H1 (cell line): ENCODE measurements at regions not wholly inside any gene's neighbourhood (a gene's known extent, or its start where the extent isn't known, plus 50 kb on each side); places are given as distances from the start of the nearest gene placed in this dataset.

Experiments
- CTCF ChIA-PET: fragments of 300-600 bp; sonication (Branson Sonifier 250); formaldehyde crosslinking; loops from one replicate; lab custom pipeline; 2021; ENCODE audit not compliant: partially characterized antibody; lab: Charles Lee
- POLR2A ChIA-PET: fragments of 300-600 bp; sonication (Branson Sonifier 250); formaldehyde crosslinking; loops from one replicate; lab custom pipeline; 2021; ENCODE audit warnings: inconsistent platforms; ENCODE audit not compliant: partially characterized antibody; lab: Charles Lee
- DNase-seq, 2 experiments: peaks; one replicate each; pipeline versions ENCODE4 v3.0.0 to v3.0.0-alpha.2; 2010 to 2022; ENCODE audit warnings: low spot score in 2 of 2, low read depth in 1 of 2, mixed read lengths in 1 of 2
- FAIRE-seq: peaks from 2 replicates; lab custom pipeline; 2011; peaks lifted over from hg19 to GRCh38; lab: Jason Lieb, UNC
- H2AFZ ChIP-seq: 2 replicates; pipeline ENCODE4 v1.8.1; 2012; ENCODE audit warnings: low read length, inconsistent platforms
- H2AK5ac ChIP-seq: 2 replicates; pipeline ENCODE4 v1.6.1; 2013; ENCODE audit warnings: low read depth, low read length
- H2BK120ac ChIP-seq: replicated peaks from 2 replicates; pipeline ENCODE3; 2013; ENCODE audit warnings: low read depth, low read length, inconsistent platforms
- H2BK12ac ChIP-seq: 2 replicates; pipeline ENCODE4 v1.6.1; 2013; ENCODE audit warnings: low read depth, low read length
- H2BK15ac ChIP-seq: 2 replicates; pipeline ENCODE4 v1.6.1; 2013; ENCODE audit warnings: low read length
- H2BK20ac ChIP-seq: 2 replicates; pipeline ENCODE4 v1.6.1; 2013; ENCODE audit warnings: low read length
- H2BK5ac ChIP-seq: 2 replicates; pipeline ENCODE4 v1.6.1; 2013; ENCODE audit warnings: low read depth, low read length
- H3K14ac ChIP-seq: 2 replicates; pipeline ENCODE4 v1.6.1; 2013; ENCODE audit warnings: inconsistent platforms; ENCODE audit not compliant: insufficient read length
- H3K18ac ChIP-seq: 2 replicates; pipeline ENCODE4 v1.6.1; 2013; ENCODE audit warnings: low read length; ENCODE audit errors: extremely low read depth
- H3K23ac ChIP-seq: 2 replicates; pipeline ENCODE4 v1.6.1; 2013; ENCODE audit warnings: inconsistent platforms; ENCODE audit not compliant: insufficient read length
- H3K23me2 ChIP-seq: 2 replicates; pipeline ENCODE4 v1.6.1; 2013; ENCODE audit warnings: low read depth, low read length
- H3K27ac ChIP-seq: 2 replicates; pipeline ENCODE4 v1.6.1; 2011; ENCODE audit warnings: low read depth, low read length, inconsistent platforms
- H3K27me3 ChIP-seq, 4 experiments: replicated peaks in 1 of 4; 1 replicate in 1 of 4; 2 replicates in 3 of 4; pipeline versions ENCODE4 v1.6.1 to v1.8.1; 2011 to 2013; ENCODE audit warnings: low read length in 3 of 4, mild to moderate bottlenecking in 3 of 4, inconsistent platforms in 2 of 4, mixed read lengths in 2 of 4, moderate library complexity in 1 of 4; ENCODE audit not compliant: control insufficient read depth in 3 of 4, insufficient read depth in 3 of 4; ENCODE audit errors: extremely low read depth in 1 of 4
- H3K36me3 ChIP-seq, 4 experiments: 2 replicates each; pipeline versions ENCODE4 v1.6.1 to v1.8.1; 2011 to 2013; ENCODE audit warnings: mild to moderate bottlenecking in 4 of 4, low read length in 3 of 4, moderate library complexity in 2 of 4, control low read depth in 1 of 4, inconsistent platforms in 1 of 4; ENCODE audit not compliant: insufficient read depth in 4 of 4, control insufficient read depth in 2 of 4
- H3K4ac ChIP-seq: replicated peaks from 2 replicates; pipeline ENCODE3; 2013; ENCODE audit warnings: low read length, low read depth, mixed read lengths, inconsistent platforms; ENCODE audit not compliant: insufficient read length
- H3K4me1 ChIP-seq, 4 experiments: replicated peaks in 1 of 4; 1 replicate in 1 of 4; 2 replicates in 3 of 4; pipeline versions ENCODE4 v1.6.1 to v1.8.1; 2011 to 2013; ENCODE audit warnings: low read length in 3 of 4, inconsistent platforms in 2 of 4, mixed read lengths in 1 of 4; ENCODE audit not compliant: insufficient read depth in 4 of 4, control insufficient read depth in 3 of 4
- H3K4me2 ChIP-seq, 2 experiments: 2 replicates each; pipeline versions ENCODE4 v1.6.1 to v1.8.1; 2011 to 2013; ENCODE audit warnings: low read depth in 2 of 2, low read length in 2 of 2, control low read depth in 1 of 2, inconsistent platforms in 1 of 2, mild to moderate bottlenecking in 1 of 2; ENCODE audit not compliant: insufficient read depth in 1 of 2
- H3K4me3 ChIP-seq, 4 experiments: fragments of 200-600, 300-600 bp in 1 of 4; sonication (generic), shearing (Covaris generic), sonication (Bioruptor Twin) in 1 of 4; 2 replicates each; pipeline versions ENCODE4 v1.5.1 to v1.8.1; 2011 to 2016; ENCODE audit warnings: low read length in 4 of 4, low read depth in 3 of 4, control low read depth in 2 of 4, inconsistent platforms in 2 of 4, mild to moderate bottlenecking in 2 of 4, mixed read lengths in 1 of 4, moderate library complexity in 1 of 4; ENCODE audit not compliant: insufficient read depth in 2 of 4; ENCODE audit errors: extremely low read depth in 1 of 4
- H3K56ac ChIP-seq: replicated peaks from 2 replicates; pipeline ENCODE3; 2013; ENCODE audit warnings: low read depth, mild to moderate bottlenecking, mixed read lengths, low read length, inconsistent platforms; ENCODE audit not compliant: insufficient read length
- H3K79me1 ChIP-seq: 2 replicates; pipeline ENCODE4 v1.6.1; 2013; ENCODE audit warnings: low read depth, low read length, control low read depth
- H3K79me2 ChIP-seq, 2 experiments: 2 replicates each; pipeline versions ENCODE4 v1.6.1 to v1.8.1; 2012 to 2013; ENCODE audit warnings: low read length in 2 of 2, mild to moderate bottlenecking in 2 of 2, inconsistent platforms in 1 of 2; ENCODE audit not compliant: insufficient read depth in 2 of 2, control insufficient read depth in 1 of 2
- H3K9ac ChIP-seq, 4 experiments: replicated peaks in 1 of 4; 1 replicate in 1 of 4; 2 replicates in 3 of 4; pipeline versions ENCODE4 v1.6.1 to v1.8.1; 2011 to 2013; ENCODE audit warnings: low read depth in 3 of 4, low read length in 3 of 4, control low read depth in 2 of 4, mild to moderate bottlenecking in 2 of 4, moderate library complexity in 2 of 4, inconsistent platforms in 1 of 4; ENCODE audit errors: extremely low read depth in 1 of 4
- H3K9me3 ChIP-seq, 2 experiments: 2 replicates each; pipeline versions ENCODE4 v1.6.1 to v1.8.1; 2012 to 2013; ENCODE audit warnings: mild to moderate bottlenecking in 2 of 2, moderate library complexity in 2 of 2, control low read depth in 1 of 2, inconsistent platforms in 1 of 2, low read depth in 1 of 2, low read length in 1 of 2, mixed read lengths in 1 of 2; ENCODE audit not compliant: insufficient read depth in 2 of 2
- H4K20me1 ChIP-seq, 2 experiments: replicated peaks in 1 of 2; 2 replicates each; pipeline versions ENCODE3 to v1.8.1; 2011 to 2013; ENCODE audit warnings: inconsistent platforms in 2 of 2, low read length in 2 of 2, mild to moderate bottlenecking in 1 of 2; ENCODE audit not compliant: insufficient read depth in 2 of 2, control insufficient read depth in 1 of 2
- H4K5ac ChIP-seq: 2 replicates; pipeline ENCODE4 v1.6.1; 2013; ENCODE audit warnings: low read length, low read depth, mixed read lengths, inconsistent platforms; ENCODE audit not compliant: insufficient read length
- H4K8ac ChIP-seq: 2 replicates; pipeline ENCODE4 v1.8.0; 2013; ENCODE audit warnings: mild to moderate bottlenecking, moderate library complexity, low read length, inconsistent platforms; ENCODE audit not compliant: insufficient read depth; ENCODE audit errors: extremely low read depth
- H4K91ac ChIP-seq: replicated peaks from 2 replicates; pipeline ENCODE3; 2013; ENCODE audit warnings: low read length, mixed read lengths, inconsistent platforms; ENCODE audit not compliant: insufficient read length
- EP300 ChIP-seq, 2 experiments: IDR thresholded peaks; 1 replicate in 1 of 2; 2 replicates in 1 of 2; pipeline ENCODE4 v1.6.1; 2011 to 2012; ENCODE audit warnings: low read depth in 2 of 2, low read length in 2 of 2, mild to moderate bottlenecking in 2 of 2, borderline replicate concordance in 1 of 2, inconsistent platforms in 1 of 2, moderate library complexity in 1 of 2
- KDM1A ChIP-seq: fragments of 200-600, 300-600 bp; sonication (generic); IDR thresholded peaks from 2 replicates; pipeline ENCODE4 v1.7.1; 2016; ENCODE audit warnings: mild to moderate bottlenecking, low read length, borderline replicate concordance
- TAF1 ChIP-seq: IDR thresholded peaks from 2 replicates; pipeline ENCODE4 v1.6.1; 2011; ENCODE audit warnings: mild to moderate bottlenecking, low read depth, low read length
- ZNF274 ChIP-seq: IDR thresholded peaks from 2 replicates; pipeline ENCODE4 v1.7.0; 2012; ENCODE audit warnings: low read length, borderline replicate concordance; ENCODE audit errors: extremely low read depth
- WGBS, 2 experiments: shearing (Covaris generic) in 1 of 2; methylation state at CpG; one replicate each; pipeline versions ENCODE4 v1.1.6 to v1.1.7; 2013 to 2015; ENCODE audit warnings: low lambda C conversion rate in 2 of 2, mixed read lengths in 2 of 2, inconsistent platforms in 1 of 2, low coverage in 1 of 2, missing lambda C conversion rate in 1 of 2; ENCODE audit not compliant: insufficient replicate concordance in 2 of 2, insufficient coverage in 1 of 2, insufficient read length in 1 of 2; ENCODE audit errors: extremely low coverage in 1 of 2, missing lambda C conversion rate in 1 of 2; 5-methylcytosine and 5-hydroxymethylcytosine counted together

DNA sequence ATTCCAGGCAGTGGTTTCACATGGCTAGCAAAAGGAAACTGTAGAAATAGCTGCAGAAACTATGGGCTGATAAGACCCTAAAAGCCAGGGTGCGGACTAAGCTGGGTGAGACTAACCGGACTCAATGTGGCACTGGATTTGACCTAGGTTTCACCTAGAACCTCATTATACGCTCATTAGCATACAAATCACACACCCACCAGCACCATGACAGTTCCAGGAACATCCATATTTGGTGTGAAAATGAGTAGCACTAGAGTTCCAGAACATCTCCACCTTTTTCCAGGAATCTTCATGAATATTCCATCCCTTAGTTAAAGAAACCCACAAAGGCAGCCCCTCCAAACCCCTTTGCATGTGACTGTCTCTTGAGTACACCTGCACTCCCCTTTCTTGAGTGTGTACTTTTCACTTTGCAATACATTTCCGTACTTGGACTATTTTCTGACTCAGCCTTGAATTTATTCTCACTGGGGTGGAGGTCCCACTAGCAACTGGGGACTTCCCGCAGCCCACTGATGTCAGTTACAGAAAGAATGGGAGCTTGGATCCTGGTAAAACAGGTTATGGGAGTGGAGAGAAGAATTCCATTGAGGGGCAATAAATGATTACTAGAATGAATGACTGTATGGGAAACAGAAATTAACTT, 58.0 kb upstream of the SPATA31C2 start:
- no peak overlapping the region for H2AK5ac ChIP-seq
- no peaks in the 10 kb centered on the region for H4K20me1 ChIP-seq
- H2BK12ac ChIP-seq: no peak overlapping the region
- H2BK15ac ChIP-seq: no peak overlapping the region; the same call in 1 of the 2 replicates
- no peaks in the 10 kb centered on the region for H3K36me3 ChIP-seq
- H2BK20ac ChIP-seq: no peak overlapping the region
- no peak overlapping the region for H3K56ac ChIP-seq
- no peak overlapping the region for H3K4me3 ChIP-seq
- no peak overlapping the region for H3K18ac ChIP-seq
- FAIRE-seq (no peak), DNase-seq (no peak)
- H2BK120ac ChIP-seq: no peak overlapping the region
- no peak overlapping the region for H3K23ac ChIP-seq
- no peak overlapping the region for H3K4ac ChIP-seq
- no peaks in the 10 kb centered on the region for H3K79me2 ChIP-seq
- H3K14ac ChIP-seq: no peak overlapping the region
- H3K23me2 ChIP-seq: no peaks in the 10 kb centered on the region
- H4K91ac ChIP-seq: no peak overlapping the region
- H3K79me1 ChIP-seq: no peaks in the 10 kb centered on the region
- no peaks in the 10 kb centered on the region for H3K9me3 ChIP-seq
- no peak for TF ChIP-seq ZNF274
- no peak for TF ChIP-seq KDM1A
- TF ChIP-seq EP300 (IDR thresholded peaks at IDR 0.05; ENCODE audit: borderline replicate concordance in 1 of 2, low read depth in 2 of 2, low read length in 2 of 2): no peak
- no peak for TF ChIP-seq TAF1
- TF ChIP-seq, all 59 proteins: peak for 0
- ChIA-PET POLR2A (no interaction called here), CTCF (interaction anchor here (0.7 to 1.6 kb wide), 2 partner anchors 9 to 563 kb away, joined by 3 read pairs; no protein-coding TSS in a partner anchor)
- peaks cover 0 to 6% (median 4%) of the 10 kb centered on the region in 4 experiments; a peak in 2 of 7 replicates for H3K4me1 ChIP-seq
- 84% methylated on average over 5 of the region's 5 CpGs; no CpG with 5 or more reads in 1 of the 2 experiments for WGBS, 2 experiments
- no peak overlapping the region for H4K5ac ChIP-seq
- no peak overlapping the region for H3K4me2 ChIP-seq
- H3K9ac ChIP-seq: no peak overlapping the region
- no peaks in the 10 kb centered on the region for H3K27me3 ChIP-seq
- no peak overlapping the region for H2AFZ ChIP-seq
- H4K8ac ChIP-seq: no peak overlapping the region
- no peak overlapping the region for H3K27ac ChIP-seq
- H2BK5ac ChIP-seq: no peak overlapping the region
